Heart right ventricle (tissue), 16 donors: ENCODE measurements at regions not wholly inside any gene's neighbourhood (a gene's known extent, or its start where the extent isn't known, plus 50 kb on each side); places are given as distances from the start of the nearest gene placed in this dataset.

Experiments
- ATAC-seq, 8 donors: fragments of 200-7000 bp; cut with Tn5 transposase; one replicate each; pipeline ENCODE4 v1.9.1; 2020; ENCODE audit warnings: mild to moderate bottlenecking in 8 of 8, moderate library complexity in 8 of 8, moderate number of reproducible peaks in 1 of 8
- DNase-seq, 2 donors: peaks; one replicate each; pipeline ENCODE4 v3.0.0-alpha.2; 2020
- H3K27ac ChIP-seq, 10 donors: fragments of 200-600 bp; sonication (generic) in 2 of 10; one replicate each; pipeline versions ENCODE4 v1.5.0 to v1.8.0; 2020 to 2022; ENCODE audit warnings: mild to moderate bottlenecking in 3 of 10
- H3K27me3 ChIP-seq, 7 donors: fragments of 200-600 bp; one replicate each; pipeline ENCODE4 v1.8.0; 2021 to 2022; ENCODE audit warnings: mild to moderate bottlenecking in 2 of 7
- H3K36me3 ChIP-seq, 9 donors: fragments of 200-600 bp; sonication (generic) in 1 of 9; one replicate each; pipeline versions ENCODE4 v1.5.0 to v1.8.0; 2020 to 2022; ENCODE audit warnings: mild to moderate bottlenecking in 2 of 9
- H3K4me1 ChIP-seq, 9 donors: fragments of 200-600 bp; sonication (generic) in 1 of 9; one replicate each; pipeline versions ENCODE4 v1.5.0 to v1.8.0; 2020 to 2022; ENCODE audit warnings: mild to moderate bottlenecking in 4 of 9
- H3K4me3 ChIP-seq, 10 donors: fragments of 200-600 bp; sonication (generic) in 2 of 10; one replicate each; pipeline versions ENCODE4 v1.5.0 to v1.8.0; 2020 to 2022; ENCODE audit warnings: mild to moderate bottlenecking in 7 of 10, moderate library complexity in 2 of 10
- H3K9me3 ChIP-seq, 11 donors: fragments of 200-600 bp in 10 of 11; sonication (generic) in 2 of 11; one replicate each; pipeline versions ENCODE4 v1.5.0 to v1.8.0; 2013 to 2022; ENCODE audit warnings: mild to moderate bottlenecking in 2 of 11, control low read depth in 1 of 11, moderate library complexity in 1 of 11
- CTCF ChIP-seq, 9 donors: fragments of 200-600 bp; sonication (generic) in 2 of 9; IDR thresholded peaks; one replicate each; pipeline versions ENCODE4 v1.5.0 to v1.8.0; 2021 to 2022; ENCODE audit warnings: antibody characterized with exemption in 9 of 9, mild to moderate bottlenecking in 5 of 9, moderate library complexity in 1 of 9
- WGBS, 2 donors: extraction: QIAGEN DNeasy Blood & Tissue Kit; methylation state at CpG; one replicate each; pipeline ENCODE4 v1.1.7; 2013; ENCODE audit warnings: inconsistent platforms in 1 of 2; 5-methylcytosine and 5-hydroxymethylcytosine counted together
- intact Hi-C, 10 donors: fragments of 100-400 bp; cut with DNase I; formaldehyde crosslinking; loops; one replicate each; pipeline versions ENCODE4 v1.11.1 to v1.14.2; 2022
- donor health status: Arrhythmogenic right ventricular cardiomyopathy.
- donor health status: ischemic (EF 13 %, LVEDD 7.1; RV severe dilation, severe dysfunction).
- donor health status: healthy with polysubstance abuse.
- donor health status: DM: no; HTN: yes; CAD: no.
- donor health status: DM: no; HTN: no; CAD: no.
- donor health status: ischemic (EF 25% LVEDD 6.9; RV normal size, moderate dysfunction).
- donor health status: ischemic (EF 25% LVEDD 5.7; RV mildly dilated, moderate dysfunction).
- donor health status: healthy.
- donor health status: DM: yes; HTN: yes; CAD: no.
- donor health status: Ischemic cardiomyopathy.
- donor health status: ischemic (EF 35%, LVEDD 5.7; RV mildly dilated, moderate dysfunction).
- donor health status: nonischemic (EF 11% LVEDD 7.7; RV severe dilation, severe dysfunction).
- donor health status: DM: yes; HTN: yes; CAD: no.
- donor health status: PGD.
- donor health status: ischemic (EF 29% LVEDD 5.4; RV normal size, mild dysfunction).
- donor health status: nonischemic (EF 23%, LVEDD 6.1; RV moderate dilation, normal function).

GRCh38 chr11:79671401-79671800 is 230.6 kb upstream of the TENM4 start:
- intact Hi-C loops, result no loop called here
- Histone ChIP-seq H3K36me3 (no peaks in the 10 kb centered on the region), H3K4me3 (no peak overlapping the region), H3K4me1 (no peaks in the 10 kb centered on the region), H3K9me3 (no peaks in the 10 kb centered on the region), H3K27me3 (peaks cover 0 to 6% (median 0%) of the 10 kb centered on the region in 7 donors), H3K27ac (no peak overlapping the region)
- WGBS, 2 donors, result 80 to 82% methylated on average over 3 of the region's 3 CpGs
- DNase-seq (no peak), ATAC-seq (no peak)
- no peak for TF ChIP-seq CTCF (IDR thresholded peaks at IDR 0.05)

GRCh38 chr11:79670882-79671281 is 230.1 kb upstream of the TENM4 start:
- TF ChIP-seq CTCF (IDR thresholded peaks at IDR 0.05), result no peak
- no peak for ATAC-seq
- DNase-seq, result no peak
- Histone ChIP-seq H3K9me3 (no peaks in the 10 kb centered on the region), H3K36me3 (no peaks in the 10 kb centered on the region), H3K4me1 (no peaks in the 10 kb centered on the region), H3K27me3 (peaks cover 0 to 6% (median 0%) of the 10 kb centered on the region in 7 donors), H3K4me3 (no peak overlapping the region), H3K27ac (no peak overlapping the region)
- intact Hi-C loops, result no loop called here
- WGBS, 2 donors, result 63 to 74% methylated on average over 3 of the region's 3 CpGs

GRCh38 chr11:79668575-79668974 is 227.7 kb upstream of the TENM4 start:
- Histone ChIP-seq H3K27me3 (peaks cover 0 to 11% (median 0%) of the 10 kb centered on the region in 7 donors), H3K9me3 (no peaks in the 10 kb centered on the region), H3K27ac (no peak overlapping the region), H3K4me3 (no peak overlapping the region), H3K4me1 (no peaks in the 10 kb centered on the region), H3K36me3 (no peaks in the 10 kb centered on the region)
- WGBS, 2 donors, result 64 to 75% methylated on average over 4 of the region's 4 CpGs
- ATAC-seq (no peak), DNase-seq (no peak)
- intact Hi-C loops, result no loop called here
- TF ChIP-seq CTCF (IDR thresholded peaks at IDR 0.05), result no peak

- intact Hi-C loops, result no loop called here
- WGBS, 2 donors, result 81 to 89% methylated on average over 4 of the region's 4 CpGs
- no peak for ATAC-seq
- Histone ChIP-seq H3K4me1 (no peaks in the 10 kb centered on the region), H3K9me3 (no peaks in the 10 kb centered on the region), H3K27ac (no peak overlapping the region), H3K36me3 (no peaks in the 10 kb centered on the region), H3K27me3 (peaks cover 0 to 11% (median 0%) of the 10 kb centered on the region in 7 donors), H3K4me3 (no peak overlapping the region)
- no peak for DNase-seq
- no peak for TF ChIP-seq CTCF (IDR thresholded peaks at IDR 0.05)
Measured at GRCh38 chr11:79667380-79667779, 226.6 kb upstream of the TENM4 start.
